PC-9 (cell line): ENCODE measurements at regions not wholly inside any gene's neighbourhood (a gene's known extent, or its start where the extent isn't known, plus 50 kb on each side); places are given as distances from the start of the nearest gene placed in this dataset.

Experiments
- BruUV-seq: library from RNA; stranded (reverse); fragments of 400-500 nt; replicated peaks from 2 replicates; lab custom pipeline; 2021; lab: Mats Ljungman, UMichigan
- CTCF ChIA-PET: fragments of 300-600 bp; sonication (Branson Sonifier 250); formaldehyde crosslinking; loops from one replicate; lab custom pipeline; 2022; ENCODE audit warnings: antibody characterized with exemption; lab: Charles Lee
- POLR2A ChIA-PET: fragments of 300-600 bp; sonication (Branson Sonifier 250); formaldehyde crosslinking; loops from one replicate; lab custom pipeline; 2022; ENCODE audit warnings: antibody characterized with exemption; ENCODE audit not compliant: unreplicated experiment; lab: Charles Lee
- DNase-seq, 2 experiments: peaks; one replicate each; pipeline versions ENCODE4 v3.0.0 to v3.0.0-alpha.2; 2015 to 2022; ENCODE audit warnings: mixed read lengths in 1 of 2
- H2AFZ ChIP-seq: fragments of 200-600 bp; sonication (generic); 2 replicates; pipeline ENCODE4 v1.8.1; 2017; ENCODE audit warnings: antibody characterized with exemption
- H3F3A ChIP-seq: fragments of 200-600 bp; sonication (generic); 2 replicates; pipeline ENCODE4 v1.8.1; 2017; ENCODE audit warnings: antibody characterized with exemption, mild to moderate bottlenecking, low read depth; ENCODE audit not compliant: insufficient read depth
- H3K27ac ChIP-seq: fragments of 200-600 bp; sonication (generic); 2 replicates; pipeline ENCODE4 v1.6.1; 2016; ENCODE audit warnings: mixed run types
- H3K27me3 ChIP-seq: fragments of 200-600 bp; sonication (generic); 2 replicates; pipeline ENCODE4 v1.6.1; 2016; ENCODE audit warnings: low read depth, mixed run types; ENCODE audit not compliant: insufficient read depth
- H3K36me3 ChIP-seq: fragments of 200-600 bp; sonication (generic); 2 replicates; pipeline ENCODE4 v1.6.1; 2016; ENCODE audit warnings: low read depth, mixed run types
- H3K4me1 ChIP-seq: fragments of 200-600 bp; sonication (generic); replicated peaks from 2 replicates; pipeline ENCODE4 v1.6.1; 2016; ENCODE audit warnings: mixed run types; ENCODE audit not compliant: insufficient read depth
- H3K4me2 ChIP-seq: fragments of 200-600 bp; sonication (generic); 2 replicates; pipeline ENCODE4 v1.6.1; 2017; ENCODE audit warnings: mixed run types
- H3K4me3 ChIP-seq: fragments of 200-600 bp; sonication (generic); 2 replicates; pipeline ENCODE4 v1.6.1; 2016; ENCODE audit warnings: mixed run types
- H3K79me2 ChIP-seq: fragments of 200-600 bp; sonication (generic); 2 replicates; pipeline ENCODE4 v1.6.1; 2017; ENCODE audit warnings: low read depth, mixed run types
- H3K9me2 ChIP-seq: fragments of 200-600 bp; sonication (generic); 2 replicates; pipeline ENCODE4 v1.8.1; 2017; ENCODE audit warnings: mild to moderate bottlenecking; ENCODE audit not compliant: insufficient read depth
- H3K9me3 ChIP-seq: fragments of 200-600 bp; sonication (generic); 2 replicates; pipeline ENCODE4 v1.8.1; 2016; ENCODE audit warnings: low read depth; ENCODE audit not compliant: insufficient read depth
- H4K20me1 ChIP-seq: fragments of 200-600 bp; sonication (generic); 2 replicates; pipeline ENCODE4 v1.8.1; 2017; ENCODE audit not compliant: insufficient read depth
- CTCF ChIP-seq: fragments of 200-600 bp; sonication (generic); conservative IDR thresholded peaks from 2 replicates; pipeline ENCODE4 v1.6.1; 2017; ENCODE audit warnings: mixed run types, antibody characterized with exemption, mild to moderate bottlenecking, moderate library complexity
- EZH2 ChIP-seq: fragments of 200-600 bp; sonication (generic); IDR thresholded peaks from 2 replicates; pipeline ENCODE4 v1.8.0; 2017; ENCODE audit warnings: antibody characterized with exemption, low read depth
- intact Hi-C: fragments of 100-400 bp; cut with micrococcal nuclease; formaldehyde crosslinking; loops from one replicate; pipeline ENCODE4 v1.10.0; 2022; ENCODE audit not compliant: unreplicated experiment

GRCh38 chr15:93271871-93272270 lies 182.9 kb upstream of the RGMA start:
- Histone ChIP-seq H3K27me3 (peaks cover 80% of the 10 kb centered on the region), H4K20me1 (no peaks in the 10 kb centered on the region), H3K4me3 (no peak overlapping the region), H3K9me2 (no peaks in the 10 kb centered on the region), H3K4me1 (no peaks in the 10 kb centered on the region), H3K9me3 (no peaks in the 10 kb centered on the region), H3K27ac (no peak overlapping the region), H3F3A (no peaks in the 10 kb centered on the region), H3K79me2 (no peaks in the 10 kb centered on the region), H3K4me2 (no peak overlapping the region), H3K36me3 (no peaks in the 10 kb centered on the region), H2AFZ (no peak overlapping the region)
- POLR2A ChIA-PET, result no interaction called here
- no peak for DNase-seq
- BruUV-seq, result no TSS peak
- TF ChIP-seq CTCF (no peak), EZH2 (no peak)
- CTCF ChIA-PET, result no interaction called here
- intact Hi-C loops, result no loop called here

- Histone ChIP-seq H3K9me2 (no peaks in the 10 kb centered on the region), H3K4me3 (no peak overlapping the region), H2AFZ (no peak overlapping the region), H3K79me2 (no peaks in the 10 kb centered on the region), H3K9me3 (no peaks in the 10 kb centered on the region), H3K27ac (no peak overlapping the region), H3F3A (no peaks in the 10 kb centered on the region), H3K4me1 (no peaks in the 10 kb centered on the region), H3K36me3 (no peaks in the 10 kb centered on the region), H3K4me2 (no peak overlapping the region), H3K27me3 (peaks cover 78% of the 10 kb centered on the region), H4K20me1 (no peaks in the 10 kb centered on the region)
- BruUV-seq, result no TSS peak
- intact Hi-C loops, result no loop called here
- ChIA-PET POLR2A (no interaction called here), CTCF (no interaction called here)
- no peak for DNase-seq
- TF ChIP-seq EZH2 (no peak), CTCF (no peak)
Measured at GRCh38 chr15:93270937-93271467, 182.0 kb upstream of the RGMA start.

GRCh38 chr15:93268066-93268465 lies 179.1 kb upstream of the RGMA start:
- Histone ChIP-seq H3K27me3 (peaks cover 84% of the 10 kb centered on the region), H4K20me1 (no peaks in the 10 kb centered on the region), H3K9me3 (no peaks in the 10 kb centered on the region), H3K4me1 (no peaks in the 10 kb centered on the region), H3K79me2 (no peaks in the 10 kb centered on the region), H3K27ac (no peak overlapping the region), H3K4me3 (no peak overlapping the region), H3K4me2 (no peak overlapping the region), H2AFZ (no peak overlapping the region), H3F3A (no peaks in the 10 kb centered on the region), H3K36me3 (no peaks in the 10 kb centered on the region), H3K9me2 (no peaks in the 10 kb centered on the region)
- TF ChIP-seq EZH2 (no peak), CTCF (no peak)
- intact Hi-C loops, result no loop called here
- CTCF ChIA-PET, result no interaction called here
- no TSS peak for BruUV-seq
- no peak for DNase-seq
- POLR2A ChIA-PET, result no interaction called here
